PC-3 (cell line): ENCODE measurements at regions not wholly inside any gene's neighbourhood (a gene's known extent, or its start where the extent isn't known, plus 50 kb on each side); places are given as distances from the start of the nearest gene placed in this dataset.

Experiments
- ATAC-seq: fragments of 200-7000 bp; cut with Tn5 transposase; 2 replicates; pipeline ENCODE4 v1.9.1; 2020; ENCODE audit warnings: mild to moderate bottlenecking, moderate library complexity
- BruUV-seq: library from RNA; stranded (reverse); fragments of 400-500 nt; replicated peaks from 2 replicates; lab custom pipeline; 2021; lab: Mats Ljungman, UMichigan
- CTCF ChIA-PET: fragments of 300-600 bp; sonication (Branson Sonifier 250); formaldehyde crosslinking; loops from one replicate; lab custom pipeline; 2022; ENCODE audit warnings: antibody characterized with exemption; lab: Charles Lee
- POLR2A ChIA-PET: fragments of 300-600 bp; sonication (Branson Sonifier 250); formaldehyde crosslinking; loops from one replicate; lab custom pipeline; 2022; ENCODE audit warnings: antibody characterized with exemption; ENCODE audit not compliant: unreplicated experiment; lab: Charles Lee
- DNase-seq: peaks from one replicate; pipeline ENCODE4 v3.0.0-alpha.2; 2015
- H2AFZ ChIP-seq: fragments of 300-600 bp; sonication (generic); 2 replicates; pipeline ENCODE4 v1.6.0; 2016; ENCODE audit warnings: antibody characterized with exemption, low read length
- H3F3A ChIP-seq: fragments of 300-600 bp; sonication (generic); one replicate; pipeline ENCODE4 v1.6.0; 2017; ENCODE audit warnings: antibody characterized with exemption, low read length, control low read depth, mild to moderate bottlenecking; ENCODE audit not compliant: unreplicated experiment
- H3K27ac ChIP-seq: fragments of 300-600 bp; sonication (generic); 2 replicates; pipeline ENCODE4 v1.5.1; 2016; ENCODE audit warnings: mild to moderate bottlenecking, low read length
- H3K27me3 ChIP-seq: fragments of 300-600 bp; sonication (generic); 2 replicates; pipeline ENCODE4 v1.6.1; 2016; ENCODE audit warnings: low read length, mixed read lengths
- H3K36me3 ChIP-seq: fragments of 300-600 bp; sonication (generic); 2 replicates; pipeline ENCODE4 v1.6.1; 2016; ENCODE audit warnings: low read depth, mixed run types, low read length, mixed read lengths
- H3K4me1 ChIP-seq: fragments of 300-600 bp; sonication (generic); 2 replicates; pipeline ENCODE4 v1.5.1; 2016; ENCODE audit warnings: low read length; ENCODE audit not compliant: insufficient read depth
- H3K4me2 ChIP-seq: fragments of 300-600 bp; sonication (generic); 2 replicates; pipeline ENCODE4 v1.6.0; 2016; ENCODE audit warnings: low read length
- H3K4me3 ChIP-seq: fragments of 300-600 bp; sonication (generic); 2 replicates; pipeline ENCODE4 v1.5.1; 2016; ENCODE audit warnings: mild to moderate bottlenecking, low read length, mixed read lengths
- H3K79me2 ChIP-seq: fragments of 300-600 bp; sonication (generic); 2 replicates; pipeline ENCODE4 v1.6.1; 2017; ENCODE audit warnings: low read length, mixed read lengths
- H3K9ac ChIP-seq: fragments of 300-600 bp; sonication (generic); 2 replicates; pipeline ENCODE4 v1.6.0; 2016; ENCODE audit warnings: mild to moderate bottlenecking, low read length
- H3K9me2 ChIP-seq: fragments of 300-600 bp; sonication (generic); replicated peaks from 2 replicates; pipeline ENCODE4 v1.6.1; 2016; ENCODE audit warnings: mixed run types, low read length, mixed read lengths
- H3K9me3 ChIP-seq: fragments of 300-600 bp; sonication (generic); 2 replicates; pipeline ENCODE4 v1.6.1; 2016; ENCODE audit warnings: low read length, mixed read lengths
- H4K20me1 ChIP-seq: fragments of 300-600 bp; sonication (generic); 2 replicates; pipeline ENCODE4 v1.6.1; 2016; ENCODE audit warnings: low read length, mixed read lengths
- EZH2 ChIP-seq: fragments of 300-600 bp; sonication (generic); IDR thresholded peaks from one replicate; pipeline ENCODE4 v1.6.1; 2017; ENCODE audit warnings: antibody characterized with exemption, mild to moderate bottlenecking, low read length; ENCODE audit not compliant: unreplicated experiment
- EZH2phosphoT487 ChIP-seq: fragments of 300-600 bp; sonication (generic); IDR thresholded peaks from 2 replicates; pipeline ENCODE4 v1.6.1; 2018; ENCODE audit warnings: mild to moderate bottlenecking, antibody characterized with exemption, low read length, borderline replicate concordance
- intact Hi-C: fragments of 100-400 bp; cut with micrococcal nuclease; formaldehyde crosslinking; loops from 2 replicates; pipeline ENCODE4 v1.9.0; 2023
- TF ChIP-seq, protein P1 (sequence below): fragments of 300-600 bp; sonication (generic); conservative IDR thresholded peaks from 2 replicates; pipeline ENCODE4 v1.5.1; 2017; ENCODE audit warnings: antibody characterized with exemption, low read depth, mild to moderate bottlenecking, low read length

DNA sequence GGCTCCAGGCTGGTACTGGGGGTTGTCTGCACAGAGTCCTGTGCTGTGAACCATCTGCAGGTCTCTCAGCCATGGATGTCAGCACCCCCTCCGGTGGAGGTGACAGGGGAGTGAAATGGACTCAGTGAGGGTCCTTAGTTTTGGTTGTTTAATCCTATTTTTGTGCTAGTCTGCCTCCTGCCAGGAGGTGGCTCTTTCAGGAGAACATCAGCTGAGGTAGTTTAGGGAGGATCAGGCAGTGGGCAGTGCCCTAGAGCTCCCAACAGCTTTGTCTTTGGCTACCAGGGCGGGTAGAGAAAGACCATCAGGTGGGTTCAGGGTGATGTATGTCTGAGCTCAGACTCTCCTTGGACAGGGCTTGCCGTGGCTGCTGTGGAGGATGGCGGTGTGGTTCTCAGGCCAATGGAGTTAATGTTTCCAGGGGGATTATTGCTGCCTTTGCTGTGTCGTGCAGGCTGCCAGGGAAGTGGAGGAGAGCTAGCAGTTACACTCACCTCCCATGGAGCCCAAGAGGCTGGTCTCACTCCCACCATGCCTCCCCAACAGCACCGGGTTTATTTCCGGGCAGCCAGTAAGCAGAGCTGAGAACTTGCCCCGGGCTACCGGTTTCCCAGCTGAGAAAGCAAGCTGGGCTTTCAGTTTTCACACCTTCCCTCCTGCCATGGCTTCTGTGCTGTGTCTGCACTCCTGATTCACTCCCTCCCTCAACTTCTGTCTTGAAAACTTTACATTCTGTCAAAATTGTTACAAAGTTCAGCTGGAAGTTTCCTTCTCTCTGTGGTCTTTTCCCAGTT, 563.4 kb downstream of the XIRP2 start:
- no peak for ATAC-seq
- no peak for DNase-seq

DNA sequence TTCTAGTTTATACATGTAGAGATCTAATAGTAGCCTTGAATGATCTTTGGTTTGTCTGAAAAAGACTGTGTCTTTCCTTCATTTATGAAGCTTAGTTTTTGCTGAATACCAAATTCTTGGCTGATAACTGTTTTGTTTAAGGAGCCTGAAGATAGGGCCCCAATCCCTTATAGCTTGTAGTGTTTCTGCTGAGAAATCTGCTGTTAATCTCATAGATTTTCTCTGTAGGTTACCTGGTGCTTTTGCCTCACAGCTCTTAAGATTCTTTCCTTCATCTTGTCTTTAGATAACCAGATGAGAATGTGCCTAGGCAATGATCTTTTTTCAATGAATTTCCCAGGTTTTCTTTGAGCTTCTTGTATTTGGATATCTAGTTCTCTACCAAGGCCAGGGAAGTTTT, 562.1 kb downstream of the XIRP2 start:
- ATAC-seq (no peak), DNase-seq (no peak)
- CTCF ChIA-PET, result no interaction called here
- Histone ChIP-seq H3K9ac (no peak overlapping the region), H3K79me2 (no peaks in the 10 kb centered on the region), H2AFZ (no peak overlapping the region), H3F3A (no peaks in the 10 kb centered on the region), H3K36me3 (no peaks in the 10 kb centered on the region), H3K4me1 (no peaks in the 10 kb centered on the region), H4K20me1 (no peaks in the 10 kb centered on the region), H3K4me3 (no peak overlapping the region), H3K9me2 (no peaks in the 10 kb centered on the region), H3K9me3 (no peaks in the 10 kb centered on the region), H3K27me3 (no peaks in the 10 kb centered on the region), H3K4me2 (no peak overlapping the region), H3K27ac (no peak overlapping the region)
- POLR2A ChIA-PET, result no interaction called here
- intact Hi-C loops, result no loop called here
- BruUV-seq, result no TSS peak
- TF ChIP-seq, protein P1, sequence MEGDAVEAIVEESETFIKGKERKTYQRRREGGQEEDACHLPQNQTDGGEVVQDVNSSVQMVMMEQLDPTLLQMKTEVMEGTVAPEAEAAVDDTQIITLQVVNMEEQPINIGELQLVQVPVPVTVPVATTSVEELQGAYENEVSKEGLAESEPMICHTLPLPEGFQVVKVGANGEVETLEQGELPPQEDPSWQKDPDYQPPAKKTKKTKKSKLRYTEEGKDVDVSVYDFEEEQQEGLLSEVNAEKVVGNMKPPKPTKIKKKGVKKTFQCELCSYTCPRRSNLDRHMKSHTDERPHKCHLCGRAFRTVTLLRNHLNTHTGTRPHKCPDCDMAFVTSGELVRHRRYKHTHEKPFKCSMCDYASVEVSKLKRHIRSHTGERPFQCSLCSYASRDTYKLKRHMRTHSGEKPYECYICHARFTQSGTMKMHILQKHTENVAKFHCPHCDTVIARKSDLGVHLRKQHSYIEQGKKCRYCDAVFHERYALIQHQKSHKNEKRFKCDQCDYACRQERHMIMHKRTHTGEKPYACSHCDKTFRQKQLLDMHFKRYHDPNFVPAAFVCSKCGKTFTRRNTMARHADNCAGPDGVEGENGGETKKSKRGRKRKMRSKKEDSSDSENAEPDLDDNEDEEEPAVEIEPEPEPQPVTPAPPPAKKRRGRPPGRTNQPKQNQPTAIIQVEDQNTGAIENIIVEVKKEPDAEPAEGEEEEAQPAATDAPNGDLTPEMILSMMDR, result no peak
- no peak for TF ChIP-seq EZH2
- TF ChIP-seq EZH2phosphoT487, result no peak

More for the DNA sequence above, 563.4 kb downstream of the XIRP2 start:
- no peaks in the 10 kb centered on the region for H3K4me1 ChIP-seq
- POLR2A ChIA-PET, result no interaction called here
- no peaks in the 10 kb centered on the region for H3K9me3 ChIP-seq
- no peak overlapping the region for H3K4me2 ChIP-seq
- H3K27me3 ChIP-seq, result no peaks in the 10 kb centered on the region
- H3K79me2 ChIP-seq, result no peaks in the 10 kb centered on the region
- H3K4me3 ChIP-seq, result no peak overlapping the region
- H3K27ac ChIP-seq, result no peak overlapping the region
- no peaks in the 10 kb centered on the region for H3K9me2 ChIP-seq
- BruUV-seq, result no TSS peak
- no peaks in the 10 kb centered on the region for H3F3A ChIP-seq
- H3K36me3 ChIP-seq, result no peaks in the 10 kb centered on the region
- no peak overlapping the region for H2AFZ ChIP-seq
- H3K9ac ChIP-seq, result no peak overlapping the region
- H4K20me1 ChIP-seq, result no peaks in the 10 kb centered on the region
- intact Hi-C loops, result no loop called here
- TF ChIP-seq EZH2, result no peak
- TF ChIP-seq, protein P1, result peak; percentile 16; the same call in 1 of the 2 replicates
- CTCF ChIA-PET, result no interaction called here

DNA sequence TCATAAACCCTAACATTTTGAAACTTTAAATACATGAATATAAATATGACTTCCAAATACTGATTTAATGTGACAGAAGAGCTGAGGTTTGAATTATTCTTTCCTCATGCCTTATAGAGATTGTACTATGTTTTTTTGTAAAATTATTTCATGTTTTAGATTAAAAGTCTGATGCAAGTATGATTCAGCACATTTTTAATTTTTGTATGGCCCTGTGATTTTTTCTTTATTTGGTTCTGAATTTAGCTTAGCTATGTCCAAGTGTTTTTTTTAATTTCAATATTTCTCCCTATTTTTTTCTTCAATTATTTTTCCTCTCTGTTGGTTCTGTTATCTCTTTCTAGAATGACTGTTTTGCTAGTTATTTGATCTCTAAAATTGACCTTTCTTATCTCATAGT, 552.1 kb downstream of the XIRP2 start:
- Histone ChIP-seq H3F3A (no peaks in the 10 kb centered on the region), H3K4me3 (no peak overlapping the region), H3K4me1 (peaks cover 14% of the 10 kb centered on the region), H3K4me2 (no peak overlapping the region), H3K27ac (no peak overlapping the region), H2AFZ (no peak overlapping the region), H3K9ac (no peak overlapping the region), H4K20me1 (no peaks in the 10 kb centered on the region), H3K9me3 (no peaks in the 10 kb centered on the region), H3K79me2 (no peaks in the 10 kb centered on the region), H3K27me3 (no peaks in the 10 kb centered on the region), H3K36me3 (no peaks in the 10 kb centered on the region), H3K9me2 (no peaks in the 10 kb centered on the region)
- CTCF ChIA-PET, result no interaction called here
- ATAC-seq (no peak), DNase-seq (no peak)
- POLR2A ChIA-PET, result no interaction called here
- TF ChIP-seq EZH2, result no peak
- TF ChIP-seq EZH2phosphoT487, result no peak
- TF ChIP-seq, protein P1, result no peak
- intact Hi-C loops, result no loop called here
- BruUV-seq, result no TSS peak
